Right ventricle myocardium superior (tissue), 1 donor: ENCODE measurements at regions not wholly inside any gene's neighbourhood (a gene's known extent, or its start where the extent isn't known, plus 50 kb on each side); places are given as distances from the start of the nearest gene placed in this dataset.
"Not testable (repeated sequence)": the region's sequence is repeated elsewhere in the genome, so short reads cannot be mapped to it uniquely, and the experiment has no call there.

Experiments
- ATAC-seq: fragments of 200-7000 bp; cut with Tn5 transposase; one replicate; pipeline ENCODE4 v1.9.1; 2020; ENCODE audit warnings: mild to moderate bottlenecking; ENCODE audit not compliant: poor library complexity
- DNase-seq: peaks from one replicate; pipeline ENCODE4 v3.0.0-alpha.2; 2020
- intact Hi-C: fragments of 100-400 bp; cut with DNase I; formaldehyde crosslinking; loops from one replicate; pipeline ENCODE4 v1.11.2; 2022
- donor health status: DM: no; HTN: yes; CAD: no; lungs with severe emphysema.

GRCh38 chr4:134848681-134849080 is 647.1 kb upstream of the PABPC4L start:
- intact Hi-C loops = no loop called here
- no peak for ATAC-seq

DNA sequence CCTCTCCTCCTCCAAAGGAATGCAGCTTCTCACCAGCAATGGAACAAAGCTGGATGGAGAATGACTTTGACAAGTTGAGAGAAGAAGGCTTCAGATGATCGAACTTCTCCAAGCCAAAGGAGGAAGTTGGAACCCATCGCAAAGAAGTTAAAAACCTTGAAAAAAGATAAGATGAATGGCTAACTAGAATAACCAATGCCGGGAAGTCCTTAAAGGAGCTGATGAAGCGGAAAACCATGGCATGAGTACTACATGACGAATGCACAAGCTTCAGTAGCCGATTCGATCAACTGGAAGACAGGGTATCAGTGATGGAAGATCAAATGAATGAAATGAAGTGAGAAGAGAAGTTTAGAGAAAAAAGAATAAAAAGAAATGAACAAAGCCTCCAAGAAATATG is 629.2 kb upstream of the PABPC4L start:
- ATAC-seq, intact Hi-C loops, DNase-seq: not testable (repeated sequence)

More at GRCh38 chr4:134848681-134849080, 647.1 kb upstream of the PABPC4L start:
- DNase-seq = no peak

- DNase-seq = no peak
- intact Hi-C loops = no loop called here
- no peak for ATAC-seq
Observed at GRCh38 chr4:134812611-134813010, 611.0 kb upstream of the PABPC4L start.

- intact Hi-C loops = no loop called here
- no peak for DNase-seq
- no peak for ATAC-seq
Observed at GRCh38 chr4:134807231-134807745, 605.7 kb upstream of the PABPC4L start.

- intact Hi-C loops = no loop called here
Observed at GRCh38 chr4:134798573-134798972, 597.0 kb upstream of the PABPC4L start.

DNA sequence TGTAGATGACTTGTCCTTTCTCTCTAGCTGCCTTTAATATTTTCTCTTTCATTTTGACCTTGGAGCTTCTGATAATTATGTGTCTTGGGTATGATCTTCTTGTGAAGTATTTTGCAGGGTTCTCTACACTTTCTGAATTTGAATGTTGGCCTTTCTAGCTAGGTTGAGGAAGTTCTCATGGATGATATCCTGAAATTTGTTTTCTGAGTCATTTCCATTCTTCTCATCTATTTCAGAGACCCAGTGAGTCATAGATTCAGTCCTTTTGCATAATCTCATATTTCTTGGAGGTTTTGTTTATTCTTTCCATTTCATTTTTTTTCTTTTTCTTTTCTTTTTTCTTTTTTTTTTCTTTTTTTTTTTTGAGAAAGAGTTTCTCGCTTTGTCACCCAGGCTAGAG is 585.7 kb upstream of the PABPC4L start:
- ATAC-seq (no peak), DNase-seq (no peak)
- intact Hi-C loops = no loop called here

More at GRCh38 chr4:134798573-134798972, 597.0 kb upstream of the PABPC4L start:
- no peak for ATAC-seq
- DNase-seq = no peak

- DNase-seq = no peak
- ATAC-seq = no peak
- intact Hi-C loops = no loop called here
Observed at GRCh38 chr4:134780244-134780643, 578.7 kb upstream of the PABPC4L start.

GRCh38 chr4:134777606-134778005 is 576.0 kb upstream of the PABPC4L start:
- DNase-seq (no peak), ATAC-seq (no peak)
- intact Hi-C loops = no loop called here

- intact Hi-C loops = no loop called here
- DNase-seq (no peak), ATAC-seq (no peak)
Observed at GRCh38 chr4:134773497-134774000, 572.0 kb upstream of the PABPC4L start.

GRCh38 chr4:134762053-134762452 is 560.5 kb upstream of the PABPC4L start:
- no peak for ATAC-seq
- no peak for DNase-seq
- intact Hi-C loops = no loop called here

- intact Hi-C loops = no loop called here
- DNase-seq (no peak), ATAC-seq (no peak)
Observed at GRCh38 chr4:134756421-134756820, 554.8 kb upstream of the PABPC4L start.

DNA sequence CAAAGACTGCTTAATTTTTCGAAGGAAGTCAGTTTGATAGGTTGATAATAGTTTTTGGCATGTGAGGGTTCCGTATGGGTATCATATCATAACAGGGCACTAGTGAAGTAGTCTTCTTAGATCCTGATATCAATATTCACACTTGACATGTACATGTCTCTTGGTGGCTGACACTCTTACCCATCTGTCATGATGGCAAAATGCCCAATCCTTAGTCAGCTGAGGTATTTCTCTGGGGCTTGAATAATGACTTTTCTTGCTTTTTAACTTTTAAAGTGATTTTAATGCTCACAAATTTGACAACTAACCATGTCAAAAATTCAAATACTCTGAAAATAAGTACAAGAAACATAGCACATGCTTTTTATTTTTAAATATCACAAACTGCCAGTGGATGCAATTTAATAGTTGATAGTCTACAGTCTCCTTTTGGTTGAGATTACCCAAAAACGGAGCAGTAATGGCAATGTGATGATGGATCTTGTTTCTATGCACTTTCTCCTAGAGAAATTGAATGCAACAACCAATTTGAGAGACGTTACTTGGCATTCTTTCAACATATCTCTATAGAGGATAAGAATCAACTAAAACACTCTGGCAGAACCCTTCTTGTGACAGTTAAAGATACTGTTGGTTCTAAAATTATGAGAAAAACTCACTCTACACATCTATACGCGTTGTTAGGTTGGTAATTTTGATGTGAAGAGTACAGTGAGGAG is 552.9 kb upstream of the PABPC4L start:
- intact Hi-C loops = no loop called here
- ATAC-seq (no peak), DNase-seq (no peak)

GRCh38 chr4:134753390-134753789 is 551.8 kb upstream of the PABPC4L start:
- DNase-seq (no peak), ATAC-seq (no peak)
- intact Hi-C loops = no loop called here

- no peak for ATAC-seq
- DNase-seq = no peak
Observed at GRCh38 chr4:134747108-134747805, 545.7 kb upstream of the PABPC4L start.

GRCh38 chr4:134740290-134740689 is 538.7 kb upstream of the PABPC4L start:
- no peak for DNase-seq
- intact Hi-C loops = no loop called here
- ATAC-seq = no peak

More at GRCh38 chr4:134747108-134747805, 545.7 kb upstream of the PABPC4L start:
- intact Hi-C loops = no loop called here

- intact Hi-C loops = no loop called here
- ATAC-seq = no peak
Observed at GRCh38 chr4:134735901-134736300, 534.3 kb upstream of the PABPC4L start.

DNA sequence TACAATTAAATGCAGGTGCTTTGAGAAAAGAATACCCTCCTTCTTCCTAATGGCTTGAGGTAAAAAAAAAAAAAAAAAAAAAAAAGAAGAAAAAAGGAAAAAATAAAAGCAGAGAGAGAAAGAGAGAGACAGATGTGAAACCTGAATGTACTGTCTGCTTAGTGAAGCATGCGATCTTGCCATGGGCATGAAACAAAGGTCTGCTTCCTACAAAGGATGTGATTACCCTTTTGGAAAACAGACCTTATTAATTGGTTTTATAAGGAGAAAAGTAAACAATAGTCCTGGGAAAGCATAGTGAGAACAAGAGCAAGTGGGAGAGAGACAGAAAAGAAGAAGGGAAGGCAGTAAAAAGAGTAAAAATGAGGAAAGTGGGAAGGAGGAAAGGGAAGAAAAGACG is 526.1 kb upstream of the PABPC4L start:
- DNase-seq (no peak), ATAC-seq (no peak)
- intact Hi-C loops = no loop called here

More at GRCh38 chr4:134735901-134736300, 534.3 kb upstream of the PABPC4L start:
- no peak for DNase-seq

- DNase-seq (no peak), ATAC-seq (no peak)
- intact Hi-C loops = no loop called here
Observed at GRCh38 chr4:134722306-134722705, 520.7 kb upstream of the PABPC4L start.

GRCh38 chr4:134720030-134720429 is 518.4 kb upstream of the PABPC4L start:
- intact Hi-C loops = no loop called here
- DNase-seq (no peak), ATAC-seq (no peak)

- intact Hi-C loops = no loop called here
- ATAC-seq (no peak), DNase-seq (no peak)
Observed at GRCh38 chr4:134708616-134709015, 507.0 kb upstream of the PABPC4L start.
